ENCODE measurements at regions not wholly inside any gene's neighbourhood (a gene's known extent, or its start where the extent isn't known, plus 50 kb on each side); places are given as distances from the start of the nearest gene placed in this dataset.

DNA sequence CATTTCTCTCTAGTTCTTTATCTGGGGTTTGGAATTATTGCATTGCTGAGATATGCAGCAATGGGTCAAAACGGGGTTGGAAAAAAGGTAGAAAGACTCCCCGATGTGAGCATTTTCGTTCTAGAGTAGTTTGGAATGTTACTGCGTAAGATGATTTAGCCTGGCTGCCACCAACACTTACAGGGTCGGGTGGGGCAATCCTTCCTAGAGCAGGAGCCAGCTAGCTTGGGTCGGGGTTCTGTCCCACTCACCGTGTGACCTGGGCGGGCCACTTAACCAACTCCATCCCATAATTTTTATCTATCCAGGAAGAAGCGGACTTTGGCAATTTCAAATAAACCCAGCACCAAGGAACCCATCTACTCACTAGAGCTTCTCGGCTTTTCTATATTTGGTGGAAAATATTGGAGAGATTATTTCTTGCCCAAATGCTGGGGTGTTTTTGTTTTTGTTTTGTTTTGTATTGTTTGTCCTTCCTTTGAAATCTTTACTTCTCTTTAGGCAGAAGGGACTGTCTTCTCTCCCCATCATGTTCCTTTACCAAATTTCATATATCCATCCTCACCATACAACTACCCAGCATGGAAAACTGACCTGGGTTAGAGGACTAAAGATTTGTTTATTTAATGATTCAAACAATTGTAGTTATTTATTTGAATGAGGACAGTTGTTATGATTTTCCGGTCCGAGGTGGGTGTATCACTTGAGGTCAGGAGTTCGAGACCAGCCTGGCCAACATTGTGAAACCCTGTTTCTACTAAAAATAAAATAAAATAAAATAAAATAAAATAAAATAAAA, 72.4 kb downstream of the GPX5 start:
- DNase-seq = no peak
- no peak overlapping the region for H3K9ac ChIP-seq (ENCODE audit: low read length)
- no peaks in the 10 kb centered on the region for H4K20me1 ChIP-seq (ENCODE audit: insufficient read depth, low read length)
- H3K79me2 ChIP-seq (ENCODE audit: low read length) = no peaks in the 10 kb centered on the region
- no peaks in the 10 kb centered on the region for H3K36me3 ChIP-seq (replicated peaks; ENCODE audit: insufficient read depth, low read length)
- H3K4me1 ChIP-seq (ENCODE audit: low read length) = no peaks in the 10 kb centered on the region
- H3K9me2 ChIP-seq (replicated peaks; ENCODE audit: insufficient read depth, low read length) = no peaks in the 10 kb centered on the region
- H3F3A ChIP-seq (ENCODE audit: insufficient read depth, low read length) = no peaks in the 10 kb centered on the region
- no peaks in the 10 kb centered on the region for H3K9me3 ChIP-seq (replicated peaks; ENCODE audit: insufficient read depth, low read length)
- no peak overlapping the region for H3K4me3 ChIP-seq (ENCODE audit: low read length)
- TF ChIP-seq EZH2phosphoT487 (IDR thresholded peaks at IDR 0.05; ENCODE audit: low read length) (no peak), EZH2 (optimal IDR thresholded peaks at IDR 0.05; ENCODE audit: low read depth, low read length) (no peak)
- TF ChIP-seq, protein P1, sequence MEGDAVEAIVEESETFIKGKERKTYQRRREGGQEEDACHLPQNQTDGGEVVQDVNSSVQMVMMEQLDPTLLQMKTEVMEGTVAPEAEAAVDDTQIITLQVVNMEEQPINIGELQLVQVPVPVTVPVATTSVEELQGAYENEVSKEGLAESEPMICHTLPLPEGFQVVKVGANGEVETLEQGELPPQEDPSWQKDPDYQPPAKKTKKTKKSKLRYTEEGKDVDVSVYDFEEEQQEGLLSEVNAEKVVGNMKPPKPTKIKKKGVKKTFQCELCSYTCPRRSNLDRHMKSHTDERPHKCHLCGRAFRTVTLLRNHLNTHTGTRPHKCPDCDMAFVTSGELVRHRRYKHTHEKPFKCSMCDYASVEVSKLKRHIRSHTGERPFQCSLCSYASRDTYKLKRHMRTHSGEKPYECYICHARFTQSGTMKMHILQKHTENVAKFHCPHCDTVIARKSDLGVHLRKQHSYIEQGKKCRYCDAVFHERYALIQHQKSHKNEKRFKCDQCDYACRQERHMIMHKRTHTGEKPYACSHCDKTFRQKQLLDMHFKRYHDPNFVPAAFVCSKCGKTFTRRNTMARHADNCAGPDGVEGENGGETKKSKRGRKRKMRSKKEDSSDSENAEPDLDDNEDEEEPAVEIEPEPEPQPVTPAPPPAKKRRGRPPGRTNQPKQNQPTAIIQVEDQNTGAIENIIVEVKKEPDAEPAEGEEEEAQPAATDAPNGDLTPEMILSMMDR (IDR thresholded peaks at IDR 0.05; ENCODE audit: low read length) = no peak
- no peaks in the 10 kb centered on the region for H3K27me3 ChIP-seq (replicated peaks; ENCODE audit: insufficient read depth, low read length)
- H3K27ac ChIP-seq (ENCODE audit: low read length) = no peak overlapping the region
- H2AFZ ChIP-seq (ENCODE audit: low read length) = no peak overlapping the region
- H3K4me2 ChIP-seq (ENCODE audit: low read depth, low read length) = no peak overlapping the region

DNA sequence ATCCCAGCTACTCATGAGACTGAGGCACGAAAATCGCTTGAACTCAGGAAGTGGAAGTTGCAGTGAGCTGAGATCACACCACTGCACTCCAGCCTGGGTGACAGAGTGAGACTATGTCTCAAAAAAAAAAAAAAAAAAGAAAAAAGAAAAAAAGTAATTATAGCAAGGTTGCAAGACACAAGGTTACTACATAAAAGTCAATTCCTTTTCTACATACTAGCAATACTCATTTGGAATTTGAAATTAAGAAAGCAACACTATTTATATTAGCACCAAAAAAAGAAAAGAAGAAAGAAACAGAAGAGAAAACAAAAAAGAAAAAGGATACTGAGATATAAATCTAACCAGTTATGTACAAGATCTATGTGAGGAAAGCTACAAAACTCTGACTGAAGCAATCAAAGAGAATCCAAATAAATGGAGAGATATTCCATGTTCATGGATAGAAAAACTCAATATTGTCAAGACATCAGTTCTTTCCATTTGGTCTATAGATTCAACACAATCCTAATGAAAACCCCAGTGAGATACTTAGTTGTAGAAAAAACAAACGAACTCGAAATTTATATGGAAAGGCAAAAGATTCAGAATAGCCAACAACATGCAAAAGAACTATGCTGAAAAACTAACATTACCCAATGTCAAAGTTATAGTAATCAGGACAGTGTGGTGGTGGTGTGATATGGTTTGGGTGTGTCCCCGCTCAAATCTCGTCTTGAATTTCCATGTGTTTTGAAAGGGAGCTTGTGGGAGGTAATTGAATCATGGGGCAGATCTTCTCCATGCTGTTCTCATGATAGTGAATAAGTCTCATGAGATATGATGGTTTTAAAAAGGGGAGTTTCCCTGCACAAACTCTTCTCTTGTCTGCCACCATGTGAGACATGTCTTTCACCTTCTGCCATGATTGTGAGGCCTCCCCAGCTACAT, 73.3 kb downstream of the GPX5 start:
- H3K27ac ChIP-seq (ENCODE audit: low read length) = no peak overlapping the region
- H3F3A ChIP-seq (ENCODE audit: insufficient read depth, low read length) = no peaks in the 10 kb centered on the region
- no peak overlapping the region for H3K4me2 ChIP-seq (ENCODE audit: low read depth, low read length)
- no peak for DNase-seq
- no peak overlapping the region for H2AFZ ChIP-seq (ENCODE audit: low read length)
- H3K9me3 ChIP-seq (replicated peaks; ENCODE audit: insufficient read depth, low read length) = no peaks in the 10 kb centered on the region
- no peak for TF ChIP-seq EZH2phosphoT487 (IDR thresholded peaks at IDR 0.05; ENCODE audit: low read length)
- TF ChIP-seq EZH2 (optimal IDR thresholded peaks at IDR 0.05; ENCODE audit: low read depth, low read length) = no peak
- TF ChIP-seq, protein P1 (IDR thresholded peaks at IDR 0.05; ENCODE audit: low read length) = no peak
- no peaks in the 10 kb centered on the region for H4K20me1 ChIP-seq (ENCODE audit: insufficient read depth, low read length)
- H3K4me1 ChIP-seq (ENCODE audit: low read length) = no peaks in the 10 kb centered on the region
- no peaks in the 10 kb centered on the region for H3K27me3 ChIP-seq (replicated peaks; ENCODE audit: insufficient read depth, low read length)
- no peaks in the 10 kb centered on the region for H3K9me2 ChIP-seq (replicated peaks; ENCODE audit: insufficient read depth, low read length)
- H3K36me3 ChIP-seq (replicated peaks; ENCODE audit: insufficient read depth, low read length) = no peaks in the 10 kb centered on the region
- no peak overlapping the region for H3K9ac ChIP-seq (ENCODE audit: low read length)
- H3K79me2 ChIP-seq (ENCODE audit: low read length) = no peaks in the 10 kb centered on the region
- no peak overlapping the region for H3K4me3 ChIP-seq (ENCODE audit: low read length)

DNA sequence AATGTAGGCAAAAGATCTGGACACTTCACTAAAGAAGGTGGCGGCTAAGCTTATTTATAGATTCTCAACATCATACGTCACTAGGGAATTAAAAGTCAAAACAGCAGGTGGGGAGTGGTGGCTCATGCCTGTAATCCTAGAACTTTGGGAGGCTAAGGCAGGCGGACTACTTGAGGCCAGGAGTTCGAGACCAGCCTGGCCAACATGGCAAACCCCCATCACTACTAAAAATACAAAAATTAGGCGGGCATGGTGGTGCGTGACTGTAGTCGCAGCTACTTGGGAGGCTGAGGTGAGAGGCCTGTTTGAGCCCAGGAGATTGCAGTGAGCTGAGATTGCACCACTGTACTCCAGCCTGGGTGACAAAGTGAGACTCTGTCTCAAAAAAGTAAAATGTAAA, 74.6 kb downstream of the GPX5 start:
- TF ChIP-seq, protein P1 (IDR thresholded peaks at IDR 0.05; ENCODE audit: low read length) = no peak
- TF ChIP-seq EZH2 (optimal IDR thresholded peaks at IDR 0.05; ENCODE audit: low read depth, low read length) = no peak
- TF ChIP-seq EZH2phosphoT487 (IDR thresholded peaks at IDR 0.05; ENCODE audit: low read length) = no peak
- H3K4me2 ChIP-seq (ENCODE audit: low read depth, low read length) = no peak overlapping the region
- H3K4me3 ChIP-seq (ENCODE audit: low read length) = no peak overlapping the region
- no peak overlapping the region for H3K27ac ChIP-seq (ENCODE audit: low read length)
- no peaks in the 10 kb centered on the region for H3K4me1 ChIP-seq (ENCODE audit: low read length)
- no peak overlapping the region for H2AFZ ChIP-seq (ENCODE audit: low read length)
- DNase-seq = no peak
- no peaks in the 10 kb centered on the region for H3F3A ChIP-seq (ENCODE audit: insufficient read depth, low read length)
- H4K20me1 ChIP-seq (ENCODE audit: insufficient read depth, low read length) = no peaks in the 10 kb centered on the region
- no peaks in the 10 kb centered on the region for H3K9me3 ChIP-seq (replicated peaks; ENCODE audit: insufficient read depth, low read length)
- no peaks in the 10 kb centered on the region for H3K9me2 ChIP-seq (replicated peaks; ENCODE audit: insufficient read depth, low read length)
- no peaks in the 10 kb centered on the region for H3K27me3 ChIP-seq (replicated peaks; ENCODE audit: insufficient read depth, low read length)
- H3K79me2 ChIP-seq (ENCODE audit: low read length) = no peaks in the 10 kb centered on the region
- H3K9ac ChIP-seq (ENCODE audit: low read length) = no peak overlapping the region
- no peaks in the 10 kb centered on the region for H3K36me3 ChIP-seq (replicated peaks; ENCODE audit: insufficient read depth, low read length)
